AG09319 (cell line): ENCODE measurements at regions not wholly inside any gene's neighbourhood (a gene's known extent, or its start where the extent isn't known, plus 50 kb on each side); places are given as distances from the start of the nearest gene placed in this dataset.

ENCODE experiments used
- DNase-seq: peaks from one replicate; pipeline ENCODE4 v3.0.0-alpha.2; 2010; ENCODE audit warnings: low read depth; ENCODE audit errors: extremely low read depth
- CTCF ChIP-seq: IDR thresholded peaks from 2 replicates; pipeline ENCODE4 v1.5.1; 2011; ENCODE audit warnings: low read depth, mild to moderate bottlenecking, inconsistent platforms, low read length, moderate library complexity

GRCh38 chr13:33932769-33933406 is 114.9 kb downstream of the RFC3 start:
- DNase-seq, result no peak
- TF ChIP-seq CTCF, result no peak

GRCh38 chr13:33933810-33934209 is 115.9 kb downstream of the RFC3 start:
- TF ChIP-seq CTCF, result no peak
- DNase-seq, result no peak

- DNase-seq, result no peak
- no peak for TF ChIP-seq CTCF
Measured at GRCh38 chr13:33934343-33934742, 116.4 kb downstream of the RFC3 start.

GRCh38 chr13:33934951-33935371 is 117.0 kb downstream of the RFC3 start:
- TF ChIP-seq CTCF, result no peak
- DNase-seq, result no peak

- TF ChIP-seq CTCF, result no peak
- DNase-seq, result no peak
Measured at GRCh38 chr13:33935969-33936368, 118.0 kb downstream of the RFC3 start.

- DNase-seq, result no peak
- no peak for TF ChIP-seq CTCF
Measured at GRCh38 chr13:33937373-33938098, 119.6 kb downstream of the RFC3 start.

- no peak for TF ChIP-seq CTCF
- DNase-seq, result no peak
Measured at GRCh38 chr13:33940256-33940655, 122.3 kb downstream of the RFC3 start.
